Colonic mucosa (tissue), 4 donors: ENCODE measurements at regions not wholly inside any gene's neighbourhood (a gene's known extent, or its start where the extent isn't known, plus 50 kb on each side); places are given as distances from the start of the nearest gene placed in this dataset.

Source experiments
- DNase-seq: peaks from one replicate; pipeline ENCODE4 v3.0.0-alpha.2; 2020
- H3K27ac ChIP-seq: fragments of 200-600 bp; one replicate; pipeline ENCODE4 v1.8.0; 2021
- H3K27me3 ChIP-seq: fragments of 200-600 bp; one replicate; pipeline ENCODE4 v1.8.0; 2021
- H3K36me3 ChIP-seq: fragments of 200-600 bp; one replicate; pipeline ENCODE4 v1.8.0; 2021
- H3K4me1 ChIP-seq: fragments of 200-600 bp; one replicate; pipeline ENCODE4 v1.8.0; 2021; ENCODE audit warnings: mild to moderate bottlenecking
- H3K4me3 ChIP-seq: fragments of 200-600 bp; one replicate; pipeline ENCODE4 v1.8.0; 2021
- H3K9ac ChIP-seq, 2 donors: one replicate each; pipeline ENCODE4 v1.7.0; 2013; ENCODE audit warnings: control low read depth in 2 of 2, low read depth in 2 of 2, low read length in 2 of 2
- H3K9me3 ChIP-seq: fragments of 200-600 bp; one replicate; pipeline ENCODE4 v1.8.0; 2021
- intact Hi-C: fragments of 100-400 bp; cut with DNase I; formaldehyde crosslinking; loops from one replicate; pipeline ENCODE4 v1.14.1; 2022
- TF ChIP-seq, protein P1 (sequence below): fragments of 200-600 bp; IDR thresholded peaks from one replicate; pipeline ENCODE4 v1.8.0; 2022; ENCODE audit warnings: antibody characterized with exemption, mild to moderate bottlenecking
- donor health status: healthy.
- donor health status: DM: no; HTN: no; CAD: no.
- donor health status: DM: no; HTN: no; CAD: no.

DNA sequence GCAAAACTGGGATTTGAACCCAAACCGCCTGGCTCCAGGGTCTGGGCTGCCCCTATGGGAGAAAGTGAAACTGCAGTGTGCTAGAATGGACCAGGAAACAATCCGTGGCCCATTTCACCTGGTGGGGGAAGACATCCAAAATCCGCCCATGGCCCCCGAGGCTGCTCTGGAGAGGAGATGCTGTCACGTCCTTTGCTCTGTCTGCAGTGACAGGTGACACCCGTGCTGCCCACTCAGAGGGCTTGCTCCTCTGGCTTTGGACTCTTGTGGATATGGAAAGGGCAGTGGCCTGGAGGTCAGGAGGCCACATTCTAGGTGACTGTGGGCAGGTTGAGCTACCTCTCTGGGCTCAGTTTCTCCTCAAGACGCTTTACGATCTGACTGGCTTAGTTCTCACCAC lies 151.2 kb upstream of the GPR26 start:
- TF ChIP-seq, protein P1, sequence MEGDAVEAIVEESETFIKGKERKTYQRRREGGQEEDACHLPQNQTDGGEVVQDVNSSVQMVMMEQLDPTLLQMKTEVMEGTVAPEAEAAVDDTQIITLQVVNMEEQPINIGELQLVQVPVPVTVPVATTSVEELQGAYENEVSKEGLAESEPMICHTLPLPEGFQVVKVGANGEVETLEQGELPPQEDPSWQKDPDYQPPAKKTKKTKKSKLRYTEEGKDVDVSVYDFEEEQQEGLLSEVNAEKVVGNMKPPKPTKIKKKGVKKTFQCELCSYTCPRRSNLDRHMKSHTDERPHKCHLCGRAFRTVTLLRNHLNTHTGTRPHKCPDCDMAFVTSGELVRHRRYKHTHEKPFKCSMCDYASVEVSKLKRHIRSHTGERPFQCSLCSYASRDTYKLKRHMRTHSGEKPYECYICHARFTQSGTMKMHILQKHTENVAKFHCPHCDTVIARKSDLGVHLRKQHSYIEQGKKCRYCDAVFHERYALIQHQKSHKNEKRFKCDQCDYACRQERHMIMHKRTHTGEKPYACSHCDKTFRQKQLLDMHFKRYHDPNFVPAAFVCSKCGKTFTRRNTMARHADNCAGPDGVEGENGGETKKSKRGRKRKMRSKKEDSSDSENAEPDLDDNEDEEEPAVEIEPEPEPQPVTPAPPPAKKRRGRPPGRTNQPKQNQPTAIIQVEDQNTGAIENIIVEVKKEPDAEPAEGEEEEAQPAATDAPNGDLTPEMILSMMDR: no peak
- Histone ChIP-seq H3K9ac (no peak overlapping the region), H3K27me3 (no peaks in the 10 kb centered on the region), H3K27ac (no peak overlapping the region), H3K4me1 (no peaks in the 10 kb centered on the region), H3K9me3 (no peaks in the 10 kb centered on the region), H3K36me3 (no peaks in the 10 kb centered on the region), H3K4me3 (no peak overlapping the region)
- intact Hi-C loops: no loop called here
- no peak for DNase-seq

DNA sequence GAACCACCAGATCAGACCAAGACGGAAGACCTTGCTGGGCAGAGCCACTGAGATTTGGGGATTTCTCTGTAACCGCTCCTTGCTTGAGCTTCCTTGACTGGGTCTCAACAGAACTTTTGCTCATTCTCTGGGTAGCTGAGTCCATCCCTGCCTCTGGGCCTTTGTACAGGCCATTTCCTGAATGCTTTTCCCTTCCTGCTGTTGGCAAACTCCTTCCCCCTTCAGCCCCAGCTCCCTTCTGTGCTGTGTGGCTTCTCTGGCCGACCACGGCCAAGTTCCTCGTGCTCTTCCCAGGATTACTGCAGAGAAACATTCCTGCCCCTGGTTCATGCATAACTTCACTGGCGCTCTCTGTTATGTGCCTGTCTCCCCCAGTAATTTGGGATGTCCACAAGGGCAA lies 150.5 kb upstream of the GPR26 start:
- DNase-seq: no peak
- intact Hi-C loops: no loop called here
- TF ChIP-seq, protein P1: no peak

DNA sequence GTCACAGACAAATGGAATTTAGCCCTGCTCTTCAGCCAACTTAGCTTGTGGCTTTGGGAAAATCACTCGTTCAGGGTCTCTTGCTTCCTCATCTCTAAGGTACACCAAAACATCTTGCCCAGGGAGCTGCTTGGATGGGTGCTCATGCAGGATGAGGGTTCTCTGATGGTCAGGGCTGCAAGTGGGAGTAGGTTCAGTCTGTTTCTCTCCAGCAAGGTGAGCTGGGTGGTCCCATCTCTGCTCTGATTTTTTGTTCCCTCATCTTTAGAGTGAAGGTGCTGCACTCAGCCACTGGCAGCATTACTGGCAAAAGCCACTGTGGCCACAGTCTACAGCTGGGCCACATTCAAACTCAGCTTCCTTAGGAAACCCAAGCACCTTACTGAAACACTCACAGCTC lies 149.9 kb upstream of the GPR26 start:
- H3K9me3 ChIP-seq: no peaks in the 10 kb centered on the region
- H3K27ac ChIP-seq: no peak overlapping the region
- DNase-seq: no peak
- H3K36me3 ChIP-seq: no peaks in the 10 kb centered on the region
- intact Hi-C loops: no loop called here
- no peak overlapping the region for H3K9ac ChIP-seq
- no peak overlapping the region for H3K4me3 ChIP-seq
- no peaks in the 10 kb centered on the region for H3K27me3 ChIP-seq
- no peaks in the 10 kb centered on the region for H3K4me1 ChIP-seq
- TF ChIP-seq, protein P1: no peak

More for the DNA sequence above, 150.5 kb upstream of the GPR26 start:
- no peaks in the 10 kb centered on the region for H3K27me3 ChIP-seq
- H3K27ac ChIP-seq: no peak overlapping the region
- H3K4me1 ChIP-seq: no peaks in the 10 kb centered on the region
- no peaks in the 10 kb centered on the region for H3K36me3 ChIP-seq
- no peaks in the 10 kb centered on the region for H3K9me3 ChIP-seq
- H3K4me3 ChIP-seq: no peak overlapping the region
- H3K9ac ChIP-seq: no peak overlapping the region

DNA sequence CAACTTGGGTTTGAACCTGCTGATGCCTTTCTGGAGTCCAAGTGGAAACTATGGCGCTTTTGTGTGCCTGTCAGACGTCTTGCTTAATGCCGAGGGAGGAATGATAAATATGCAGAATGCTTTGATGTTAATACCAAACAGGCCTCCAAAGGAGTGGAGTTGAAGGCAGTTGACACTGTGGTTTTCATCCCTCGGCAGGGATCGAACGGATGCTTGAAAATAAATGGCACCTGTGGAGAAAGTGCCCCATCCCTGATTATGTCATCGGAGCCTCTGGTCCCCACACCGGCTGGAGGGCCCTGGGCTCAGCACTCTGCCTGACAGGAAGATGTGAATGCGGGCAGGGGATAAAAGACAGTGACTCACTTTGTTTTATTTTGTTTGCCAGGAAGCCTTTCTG lies 148.7 kb upstream of the GPR26 start:
- Histone ChIP-seq H3K27me3 (no peaks in the 10 kb centered on the region), H3K9ac (no peak overlapping the region), H3K4me1 (no peaks in the 10 kb centered on the region), H3K9me3 (no peaks in the 10 kb centered on the region), H3K27ac (no peak overlapping the region), H3K4me3 (no peak overlapping the region), H3K36me3 (no peaks in the 10 kb centered on the region)
- TF ChIP-seq, protein P1: no peak
- no peak for DNase-seq
- intact Hi-C loops: no loop called here

DNA sequence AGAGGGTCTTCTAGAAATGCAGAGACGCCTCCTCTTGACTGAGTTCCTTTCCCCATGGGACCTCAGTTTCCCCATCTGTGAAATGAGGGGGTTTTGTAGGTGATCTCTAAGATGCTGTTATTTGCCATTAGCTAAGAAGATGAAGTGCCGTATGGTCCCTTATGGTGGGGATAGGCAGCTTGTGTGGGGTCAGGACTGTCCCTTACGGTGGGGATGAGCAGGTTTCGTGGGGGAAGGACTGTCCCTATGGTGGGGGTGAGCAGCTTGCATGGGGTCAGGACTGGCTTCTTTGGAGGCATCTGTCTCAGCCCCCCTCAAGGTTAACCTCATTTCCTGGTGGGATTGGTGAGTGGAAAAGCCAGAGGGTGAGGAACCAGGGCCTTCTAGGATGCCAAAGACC lies 148.3 kb upstream of the GPR26 start:
- intact Hi-C loops: no loop called here
- Histone ChIP-seq H3K4me3 (no peak overlapping the region), H3K9ac (no peak overlapping the region)

More for the DNA sequence above, 148.3 kb upstream of the GPR26 start:
- Histone ChIP-seq H3K27me3 (no peaks in the 10 kb centered on the region), H3K36me3 (no peaks in the 10 kb centered on the region), H3K4me1 (no peaks in the 10 kb centered on the region), H3K9me3 (no peaks in the 10 kb centered on the region), H3K27ac (no peak overlapping the region)
- no peak for DNase-seq
- TF ChIP-seq, protein P1: no peak
